OCI-LY1 (cell line): ENCODE measurements at regions not wholly inside any gene's neighbourhood (a gene's known extent, or its start where the extent isn't known, plus 50 kb on each side); places are given as distances from the start of the nearest gene placed in this dataset.

ENCODE experiments used
- CTCF ChIP-seq: fragments of 200-600 bp; sonication (generic), shearing (Covaris generic); IDR thresholded peaks from 2 replicates; pipeline ENCODE4 v1.5.1; 2017; ENCODE audit warnings: mild to moderate bottlenecking, antibody characterized with exemption, low read length, moderate library complexity, mixed read lengths
- EZH2 ChIP-seq: fragments of 200-600 bp; sonication (generic), shearing (Covaris generic); IDR thresholded peaks from 2 replicates; pipeline ENCODE4 v1.8.0; 2017; ENCODE audit warnings: borderline replicate concordance, mixed run types, mild to moderate bottlenecking, antibody characterized with exemption, low read length, moderate library complexity, mixed read lengths

GRCh38 chr2:109724533-109725460 lies 69.3 kb upstream of the RGPD5 start:
- no peak for TF ChIP-seq EZH2
- TF ChIP-seq CTCF: no peak
